Astrocyte of the spinal cord (primary cell): ENCODE measurements at regions not wholly inside any gene's neighbourhood (a gene's known extent, or its start where the extent isn't known, plus 50 kb on each side); places are given as distances from the start of the nearest gene placed in this dataset.

Source experiments
- DNase-seq: peaks from one replicate; pipeline ENCODE4 v3.0.0; 2011; ENCODE audit warnings: low read depth, low spot score
- H3K4me3 ChIP-seq: 2 replicates; pipeline ENCODE4 v1.5.1; 2011; ENCODE audit warnings: low read depth, mild to moderate bottlenecking, low read length, moderate library complexity
- in situ Hi-C: cut with HindIII; loops from 2 replicates; pipeline ENCODE4 v1.10.0; 2017; ENCODE audit warnings: low sequenced_read_pairs
- TF ChIP-seq, protein P1 (sequence below): IDR thresholded peaks from 2 replicates; pipeline ENCODE4 v1.5.1; 2012; ENCODE audit warnings: low read depth, mild to moderate bottlenecking, low read length, inconsistent platforms

DNA sequence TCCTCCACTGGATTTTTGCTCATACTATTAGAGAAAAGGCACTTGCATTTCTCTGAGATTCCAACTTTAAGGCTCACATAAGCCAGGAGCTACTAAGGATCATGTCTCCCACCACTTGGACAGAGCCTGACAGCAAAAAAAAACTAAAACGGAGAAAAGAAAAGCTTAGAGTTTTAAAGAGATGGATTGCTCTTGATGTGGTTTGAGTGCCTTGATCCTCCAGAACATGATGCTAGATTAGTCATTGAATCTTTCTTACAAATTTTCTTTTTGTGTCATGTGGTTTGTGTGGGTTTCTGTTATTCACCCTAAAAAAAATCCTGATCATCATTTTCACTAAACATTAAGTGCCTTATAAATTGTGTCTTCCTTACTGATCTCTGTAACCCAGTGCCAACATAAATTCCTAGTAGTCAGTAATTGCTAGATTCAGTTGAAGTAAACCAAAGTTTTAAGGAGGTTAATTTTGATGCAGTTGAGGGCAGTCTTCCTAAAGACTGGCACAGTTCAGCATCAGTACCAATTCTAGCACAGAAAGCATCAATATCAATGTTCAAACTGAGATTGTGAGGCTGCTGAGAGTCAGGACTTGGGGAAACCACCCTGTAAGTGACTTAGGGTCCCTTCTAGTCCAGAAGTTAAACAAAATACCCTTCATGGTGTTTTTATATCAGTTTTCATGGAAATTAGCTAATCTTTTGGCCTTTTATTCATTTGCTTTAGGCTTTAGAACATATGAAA lies 206.3 kb downstream of the RAD51AP2 start:
- TF ChIP-seq, protein P1, sequence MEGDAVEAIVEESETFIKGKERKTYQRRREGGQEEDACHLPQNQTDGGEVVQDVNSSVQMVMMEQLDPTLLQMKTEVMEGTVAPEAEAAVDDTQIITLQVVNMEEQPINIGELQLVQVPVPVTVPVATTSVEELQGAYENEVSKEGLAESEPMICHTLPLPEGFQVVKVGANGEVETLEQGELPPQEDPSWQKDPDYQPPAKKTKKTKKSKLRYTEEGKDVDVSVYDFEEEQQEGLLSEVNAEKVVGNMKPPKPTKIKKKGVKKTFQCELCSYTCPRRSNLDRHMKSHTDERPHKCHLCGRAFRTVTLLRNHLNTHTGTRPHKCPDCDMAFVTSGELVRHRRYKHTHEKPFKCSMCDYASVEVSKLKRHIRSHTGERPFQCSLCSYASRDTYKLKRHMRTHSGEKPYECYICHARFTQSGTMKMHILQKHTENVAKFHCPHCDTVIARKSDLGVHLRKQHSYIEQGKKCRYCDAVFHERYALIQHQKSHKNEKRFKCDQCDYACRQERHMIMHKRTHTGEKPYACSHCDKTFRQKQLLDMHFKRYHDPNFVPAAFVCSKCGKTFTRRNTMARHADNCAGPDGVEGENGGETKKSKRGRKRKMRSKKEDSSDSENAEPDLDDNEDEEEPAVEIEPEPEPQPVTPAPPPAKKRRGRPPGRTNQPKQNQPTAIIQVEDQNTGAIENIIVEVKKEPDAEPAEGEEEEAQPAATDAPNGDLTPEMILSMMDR, result no peak
- in situ Hi-C loops, result no loop called here
- peak; percentile 69 for DNase-seq
- no peak overlapping the region for H3K4me3 ChIP-seq

GRCh38 chr2:17311106-17311619 lies 207.1 kb downstream of the RAD51AP2 start:
- H3K4me3 ChIP-seq, result no peak overlapping the region
- DNase-seq, result no peak
- TF ChIP-seq, protein P1, result no peak
- in situ Hi-C loops, result no loop called here

GRCh38 chr2:17309741-17310339 lies 208.4 kb downstream of the RAD51AP2 start:
- H3K4me3 ChIP-seq, result no peak overlapping the region
- TF ChIP-seq, protein P1, result peak; percentile 78
- in situ Hi-C loops, result no loop called here
- peak; percentile 53 for DNase-seq

DNA sequence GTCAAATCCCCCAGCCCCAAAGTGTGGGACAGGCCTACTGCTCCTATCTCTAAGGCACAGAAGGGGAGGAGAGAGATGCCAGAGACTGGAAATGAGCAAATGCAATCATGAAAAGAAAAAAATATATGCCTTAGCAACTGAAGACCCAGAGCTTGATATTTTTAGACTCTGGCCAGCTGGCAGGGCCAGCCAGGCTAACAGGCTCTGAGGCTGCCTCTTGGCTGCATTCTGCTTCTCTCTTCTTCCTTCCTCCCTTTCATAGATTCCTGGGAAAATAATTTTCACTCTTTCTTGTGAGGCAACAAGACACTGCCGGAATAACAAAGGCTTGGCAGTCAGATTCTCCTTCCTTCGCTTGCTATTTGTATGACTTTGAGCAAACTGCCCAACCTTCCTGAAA lies 209.1 kb downstream of the RAD51AP2 start:
- DNase-seq, result no peak
- in situ Hi-C loops, result no loop called here
- TF ChIP-seq, protein P1, result no peak
- H3K4me3 ChIP-seq, result no peak overlapping the region

DNA sequence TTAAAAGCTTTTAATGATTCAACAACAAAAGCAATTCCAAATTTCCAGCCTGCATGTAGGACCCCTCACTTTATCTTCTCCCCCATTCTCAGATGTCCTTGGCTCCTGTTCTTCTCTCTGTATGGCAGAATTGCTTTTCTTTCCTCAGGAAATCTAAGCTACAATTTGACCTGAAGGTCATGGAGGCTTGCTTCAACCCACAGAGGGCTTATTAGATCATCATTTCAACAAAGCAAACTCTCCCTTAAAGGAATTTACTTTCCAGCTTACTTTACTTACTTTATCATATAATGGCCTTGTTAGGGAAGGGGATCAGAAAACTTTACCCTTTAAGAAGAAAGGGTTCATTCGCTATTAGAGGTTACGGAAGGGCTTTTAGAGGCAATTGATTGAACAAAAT lies 211.5 kb downstream of the RAD51AP2 start:
- TF ChIP-seq, protein P1, result no peak
- DNase-seq, result peak; percentile 37
- H3K4me3 ChIP-seq, result no peak overlapping the region
- in situ Hi-C loops, result no loop called here

- in situ Hi-C loops, result no loop called here
- no peak for DNase-seq
- H3K4me3 ChIP-seq, result no peak overlapping the region
- TF ChIP-seq, protein P1, result no peak
Measured at GRCh38 chr2:17306219-17306618, 212.0 kb downstream of the RAD51AP2 start.
